Thyroid gland (tissue), 4 donors: ENCODE measurements at regions not wholly inside any gene's neighbourhood (a gene's known extent, or its start where the extent isn't known, plus 50 kb on each side); places are given as distances from the start of the nearest gene placed in this dataset.

ENCODE experiments used
- CTCF ChIP-seq, 6 experiments: fragments of 200-600 bp in 3 of 6; fragments of 450-650 bp in 3 of 6; sonication (generic) in 3 of 6; IDR thresholded peaks; one replicate each; pipeline ENCODE4 v1.5.1; 2016 to 2019; ENCODE audit warnings: antibody characterized with exemption in 6 of 6, mild to moderate bottlenecking in 2 of 6, inconsistent platforms in 1 of 6, moderate library complexity in 1 of 6
- POLR2A ChIP-seq, 2 donors: fragments of 450-650 bp; IDR thresholded peaks; one replicate each; pipeline ENCODE4 v1.6.1; 2017; ENCODE audit warnings: antibody characterized with exemption in 2 of 2, mild to moderate bottlenecking in 2 of 2, moderate library complexity in 1 of 2

GRCh38 chr12:64943686-64944085 lies 119.2 kb downstream of the TBC1D30 start:
- TF ChIP-seq CTCF (IDR thresholded peaks at IDR 0.05) (no peak), POLR2A (IDR thresholded peaks at IDR 0.05) (no peak)
